ENCODE measurements at regions not wholly inside any gene's neighbourhood (a gene's known extent, or its start where the extent isn't known, plus 50 kb on each side); places are given as distances from the start of the nearest gene placed in this dataset.

GRCh38 chr14:61197416-61197815 is 83.7 kb downstream of the TMEM30B start:
- Histone ChIP-seq H3K27me3 (ENCODE audit: control insufficient read depth in 2 of 2, insufficient read depth in 1 of 2, low read length in 1 of 2) (peaks cover 0 to 3% of the 10 kb centered on the region in 2 donors), H3K36me3 (ENCODE audit: control insufficient read depth in 2 of 2, insufficient read depth in 2 of 2, low read length in 1 of 2) (no peaks in the 10 kb centered on the region), H3K27ac (ENCODE audit: low read depth in 1 of 2, low read length in 1 of 2) (no peak overlapping the region), H3K4me1 (ENCODE audit: control insufficient read depth in 2 of 2, insufficient read depth in 2 of 2, low read length in 2 of 2) (no peaks in the 10 kb centered on the region), H3K9me3 (ENCODE audit: control insufficient read depth in 2 of 2, insufficient read depth in 1 of 2, low read length in 1 of 2) (no peaks in the 10 kb centered on the region), H3K4me3 (ENCODE audit: low read length in 2 of 2) (no peak overlapping the region)
- WGBS = 76% methylated on average over 4 of the region's 4 CpGs
- no peak for DNase-seq (ENCODE audit: low read depth in 6 of 9, low spot score in 9 of 9)

GRCh38 chr14:61196792-61197191 is 84.3 kb downstream of the TMEM30B start:
- WGBS = 81% methylated on average over 3 of the region's 3 CpGs
- Histone ChIP-seq H3K4me1 (ENCODE audit: control insufficient read depth in 2 of 2, insufficient read depth in 2 of 2, low read length in 2 of 2) (no peaks in the 10 kb centered on the region), H3K9me3 (ENCODE audit: control insufficient read depth in 2 of 2, insufficient read depth in 1 of 2, low read length in 1 of 2) (no peaks in the 10 kb centered on the region), H3K27me3 (ENCODE audit: control insufficient read depth in 2 of 2, insufficient read depth in 1 of 2, low read length in 1 of 2) (peaks cover 0 to under 1% of the 10 kb centered on the region in 2 donors), H3K36me3 (ENCODE audit: control insufficient read depth in 2 of 2, insufficient read depth in 2 of 2, low read length in 1 of 2) (no peaks in the 10 kb centered on the region), H3K4me3 (ENCODE audit: low read length in 2 of 2) (no peak overlapping the region), H3K27ac (ENCODE audit: low read depth in 1 of 2, low read length in 1 of 2) (no peak overlapping the region)
- DNase-seq (ENCODE audit: low read depth in 6 of 9, low spot score in 9 of 9) = no peak

- Histone ChIP-seq H3K36me3 (ENCODE audit: control insufficient read depth in 2 of 2, insufficient read depth in 2 of 2, low read length in 1 of 2) (no peaks in the 10 kb centered on the region), H3K27ac (ENCODE audit: low read depth in 1 of 2, low read length in 1 of 2) (no peak overlapping the region), H3K27me3 (ENCODE audit: control insufficient read depth in 2 of 2, insufficient read depth in 1 of 2, low read length in 1 of 2) (peaks cover 0 to 4% of the 10 kb centered on the region in 2 donors), H3K4me3 (ENCODE audit: low read length in 2 of 2) (no peak overlapping the region), H3K9me3 (ENCODE audit: control insufficient read depth in 2 of 2, insufficient read depth in 1 of 2, low read length in 1 of 2) (no peaks in the 10 kb centered on the region), H3K4me1 (ENCODE audit: control insufficient read depth in 2 of 2, insufficient read depth in 2 of 2, low read length in 2 of 2) (no peaks in the 10 kb centered on the region)
- 90% methylated on average over 2 of the region's 2 CpGs for WGBS
- DNase-seq (ENCODE audit: low read depth in 6 of 9, low spot score in 9 of 9) = no peak
Measured at GRCh38 chr14:61196034-61196433, 85.1 kb downstream of the TMEM30B start.

- H3K4me1 ChIP-seq (ENCODE audit: control insufficient read depth in 2 of 2, insufficient read depth in 2 of 2, low read length in 2 of 2) = no peaks in the 10 kb centered on the region
- peaks cover 13 to 29% of the 10 kb centered on the region in 2 donors for H3K27me3 ChIP-seq (ENCODE audit: control insufficient read depth in 2 of 2, insufficient read depth in 1 of 2, low read length in 1 of 2)
- no peaks in the 10 kb centered on the region for H3K36me3 ChIP-seq (ENCODE audit: control insufficient read depth in 2 of 2, insufficient read depth in 2 of 2, low read length in 1 of 2)
- no peaks in the 10 kb centered on the region for H3K9me3 ChIP-seq (ENCODE audit: control insufficient read depth in 2 of 2, insufficient read depth in 1 of 2, low read length in 1 of 2)
- no peak overlapping the region for H3K27ac ChIP-seq (ENCODE audit: low read depth in 1 of 2, low read length in 1 of 2)
- no peak for DNase-seq (ENCODE audit: low read depth in 6 of 9, low spot score in 9 of 9)
- WGBS = 85% methylated on average over 1 of the region's 1 CpG
- H3K4me3 ChIP-seq (ENCODE audit: low read length in 2 of 2) = no peak overlapping the region
Measured at GRCh38 chr14:61193476-61193875, 87.7 kb downstream of the TMEM30B start.

GRCh38 chr14:61192989-61193388 is 88.1 kb downstream of the TMEM30B start:
- Histone ChIP-seq H3K4me3 (ENCODE audit: low read length in 2 of 2) (no peak overlapping the region), H3K27ac (ENCODE audit: low read depth in 1 of 2, low read length in 1 of 2) (no peak overlapping the region), H3K9me3 (ENCODE audit: control insufficient read depth in 2 of 2, insufficient read depth in 1 of 2, low read length in 1 of 2) (no peaks in the 10 kb centered on the region), H3K27me3 (ENCODE audit: control insufficient read depth in 2 of 2, insufficient read depth in 1 of 2, low read length in 1 of 2) (peaks cover 17 to 34% of the 10 kb centered on the region in 2 donors), H3K4me1 (ENCODE audit: control insufficient read depth in 2 of 2, insufficient read depth in 2 of 2, low read length in 2 of 2) (no peaks in the 10 kb centered on the region), H3K36me3 (ENCODE audit: control insufficient read depth in 2 of 2, insufficient read depth in 2 of 2, low read length in 1 of 2) (no peaks in the 10 kb centered on the region)
- DNase-seq (ENCODE audit: low read depth in 6 of 9, low spot score in 9 of 9) = no peak

GRCh38 chr14:61191733-61192132 is 89.4 kb downstream of the TMEM30B start:
- H3K27me3 ChIP-seq (ENCODE audit: control insufficient read depth in 2 of 2, insufficient read depth in 1 of 2, low read length in 1 of 2) = peaks cover 18 to 46% of the 10 kb centered on the region in 2 donors
- WGBS = 92% methylated on average over 1 of the region's 1 CpG

GRCh38 chr14:61190341-61190740 is 90.8 kb downstream of the TMEM30B start:
- WGBS = 91% methylated on average over 6 of the region's 6 CpGs
- peak overlapping the region in 1 of 2 donors; percentile 32 for H3K27ac ChIP-seq (ENCODE audit: low read depth in 1 of 2, low read length in 1 of 2)
- no peak for DNase-seq (ENCODE audit: low read depth in 6 of 9, low spot score in 9 of 9)
- H3K4me1 ChIP-seq (ENCODE audit: control insufficient read depth in 2 of 2, insufficient read depth in 2 of 2, low read length in 2 of 2) = peaks cover 0 to 10% of the 10 kb centered on the region in 2 donors
- H3K4me3 ChIP-seq (ENCODE audit: low read length in 2 of 2) = no peak overlapping the region
- H3K9me3 ChIP-seq (ENCODE audit: control insufficient read depth in 2 of 2, insufficient read depth in 1 of 2, low read length in 1 of 2) = no peaks in the 10 kb centered on the region
- H3K27me3 ChIP-seq (ENCODE audit: control insufficient read depth in 2 of 2, insufficient read depth in 1 of 2, low read length in 1 of 2) = peaks cover 18 to 46% of the 10 kb centered on the region in 2 donors
- no peaks in the 10 kb centered on the region for H3K36me3 ChIP-seq (ENCODE audit: control insufficient read depth in 2 of 2, insufficient read depth in 2 of 2, low read length in 1 of 2)

More at GRCh38 chr14:61191733-61192132, 89.4 kb downstream of the TMEM30B start:
- no peak for DNase-seq (ENCODE audit: low read depth in 6 of 9, low spot score in 9 of 9)
- H3K4me3 ChIP-seq (ENCODE audit: low read length in 2 of 2) = no peak overlapping the region
- no peak overlapping the region for H3K27ac ChIP-seq (ENCODE audit: low read depth in 1 of 2, low read length in 1 of 2)
- no peaks in the 10 kb centered on the region for H3K9me3 ChIP-seq (ENCODE audit: control insufficient read depth in 2 of 2, insufficient read depth in 1 of 2, low read length in 1 of 2)
- peaks cover 0 to 8% of the 10 kb centered on the region in 2 donors for H3K4me1 ChIP-seq (ENCODE audit: control insufficient read depth in 2 of 2, insufficient read depth in 2 of 2, low read length in 2 of 2)
- no peaks in the 10 kb centered on the region for H3K36me3 ChIP-seq (ENCODE audit: control insufficient read depth in 2 of 2, insufficient read depth in 2 of 2, low read length in 1 of 2)

- H3K4me3 ChIP-seq (ENCODE audit: low read length in 2 of 2) = peak overlapping the region in 1 of 2 donors; percentile 20
- 7% methylated on average over 27 of the region's 27 CpGs for WGBS
- peak overlapping the region; percentile 65 to 72 for H3K27ac ChIP-seq (ENCODE audit: low read depth in 1 of 2, low read length in 1 of 2)
- peaks cover 0 to 10% of the 10 kb centered on the region in 2 donors for H3K4me1 ChIP-seq (ENCODE audit: control insufficient read depth in 2 of 2, insufficient read depth in 2 of 2, low read length in 2 of 2)
- DNase-seq (ENCODE audit: low read depth in 6 of 9, low spot score in 9 of 9) = peak in 2 of 9 donors; percentile 1 to 17
- H3K9me3 ChIP-seq (ENCODE audit: control insufficient read depth in 2 of 2, insufficient read depth in 1 of 2, low read length in 1 of 2) = no peaks in the 10 kb centered on the region
- no peaks in the 10 kb centered on the region for H3K36me3 ChIP-seq (ENCODE audit: control insufficient read depth in 2 of 2, insufficient read depth in 2 of 2, low read length in 1 of 2)
- peaks cover 18 to 46% of the 10 kb centered on the region in 2 donors for H3K27me3 ChIP-seq (ENCODE audit: control insufficient read depth in 2 of 2, insufficient read depth in 1 of 2, low read length in 1 of 2)
Measured at GRCh38 chr14:61188978-61189808, 91.9 kb downstream of the TMEM30B start.

GRCh38 chr14:61188196-61188595 is 92.9 kb downstream of the TMEM30B start:
- no peak overlapping the region for H3K4me3 ChIP-seq (ENCODE audit: low read length in 2 of 2)
- peak overlapping the region in 1 of 2 donors; percentile 32 for H3K27ac ChIP-seq (ENCODE audit: low read depth in 1 of 2, low read length in 1 of 2)
- peaks cover 0 to 10% of the 10 kb centered on the region in 2 donors for H3K4me1 ChIP-seq (ENCODE audit: control insufficient read depth in 2 of 2, insufficient read depth in 2 of 2, low read length in 2 of 2)
- H3K36me3 ChIP-seq (ENCODE audit: control insufficient read depth in 2 of 2, insufficient read depth in 2 of 2, low read length in 1 of 2) = no peaks in the 10 kb centered on the region
- peaks cover 18 to 46% of the 10 kb centered on the region in 2 donors for H3K27me3 ChIP-seq (ENCODE audit: control insufficient read depth in 2 of 2, insufficient read depth in 1 of 2, low read length in 1 of 2)
- 33% methylated on average over 21 of the region's 21 CpGs for WGBS
- DNase-seq (ENCODE audit: low read depth in 6 of 9, low spot score in 9 of 9) = no peak
- no peaks in the 10 kb centered on the region for H3K9me3 ChIP-seq (ENCODE audit: control insufficient read depth in 2 of 2, insufficient read depth in 1 of 2, low read length in 1 of 2)
